GM23338 (cell line): ENCODE measurements at regions not wholly inside any gene's neighbourhood (a gene's known extent, or its start where the extent isn't known, plus 50 kb on each side); places are given as distances from the start of the nearest gene placed in this dataset.

ENCODE experiments used
- ATAC-seq: fragments of 200-7000 bp; cut with Tn5 transposase; 3 replicates; pipeline ENCODE4 v1.9.1; 2020
- DNase-seq: peaks from one replicate; pipeline ENCODE4 v3.0.0-alpha.2; 2015; ENCODE audit warnings: low spot score
- H2AFZ ChIP-seq: fragments of 200-600 bp; sonication (generic); 2 replicates; pipeline ENCODE4 v1.8.0; 2016; ENCODE audit warnings: antibody characterized with exemption, mild to moderate bottlenecking, moderate library complexity
- H3F3A ChIP-seq: fragments of 200-600 bp; sonication (generic); replicated peaks from 2 replicates; pipeline ENCODE4 v1.8.0; 2017; ENCODE audit warnings: antibody characterized with exemption, mixed run types, low read depth
- H3K27ac ChIP-seq: fragments of 200-600 bp; sonication (generic); 2 replicates; pipeline ENCODE4 v1.6.1; 2016; ENCODE audit warnings: low read depth
- H3K27me3 ChIP-seq: fragments of 200-600 bp; sonication (generic); 2 replicates; pipeline ENCODE4 v1.8.0; 2016; ENCODE audit warnings: mild to moderate bottlenecking, mixed run types, moderate library complexity; ENCODE audit not compliant: insufficient read depth
- H3K36me3 ChIP-seq: fragments of 200-600 bp; sonication (generic); 2 replicates; pipeline ENCODE4 v1.8.0; 2016; ENCODE audit warnings: mild to moderate bottlenecking; ENCODE audit not compliant: insufficient read depth
- H3K4me1 ChIP-seq: fragments of 200-600 bp; sonication (generic); 2 replicates; pipeline ENCODE4 v1.8.0; 2016; ENCODE audit warnings: mild to moderate bottlenecking, moderate library complexity; ENCODE audit not compliant: insufficient read depth
- H3K4me2 ChIP-seq: fragments of 200-600 bp; sonication (generic); 2 replicates; pipeline ENCODE4 v1.7.1; 2017; ENCODE audit warnings: mixed run types
- H3K4me3 ChIP-seq: fragments of 200-600 bp; sonication (generic); 2 replicates; pipeline ENCODE4 v1.6.1; 2016; ENCODE audit warnings: mixed run types
- H3K79me2 ChIP-seq: fragments of 200-600 bp; sonication (generic); replicated peaks from 2 replicates; pipeline ENCODE4 v1.8.0; 2017; ENCODE audit warnings: mild to moderate bottlenecking; ENCODE audit not compliant: insufficient read depth
- H3K9me2 ChIP-seq: fragments of 200-600 bp; sonication (generic); 2 replicates; pipeline ENCODE4 v1.8.0; 2017; ENCODE audit not compliant: insufficient read depth
- H4K20me1 ChIP-seq: fragments of 200-600 bp; sonication (generic); replicated peaks from 2 replicates; pipeline ENCODE4 v1.8.0; 2017; ENCODE audit warnings: mild to moderate bottlenecking; ENCODE audit not compliant: insufficient read depth
- H3K27ac Mint-ChIP-seq: 2 replicates; pipeline ENCODE4 v1.8.0; 2020; ENCODE audit warnings: inconsistent platforms, mild to moderate bottlenecking, moderate library complexity, mixed read lengths
- H3K27me3 Mint-ChIP-seq: 3 replicates; pipeline ENCODE4 v1.8.0; 2022; ENCODE audit warnings: low read depth, mild to moderate bottlenecking, moderate library complexity, mixed read lengths, inconsistent platforms; ENCODE audit not compliant: insufficient read depth, poor library complexity
- H3K36me3 Mint-ChIP-seq: 3 replicates; pipeline ENCODE4 v1.8.0; 2021; ENCODE audit warnings: low read depth, mild to moderate bottlenecking, inconsistent platforms, moderate library complexity, mixed read lengths
- H3K4me1 Mint-ChIP-seq: 3 replicates; pipeline ENCODE4 v1.8.0; 2020; ENCODE audit warnings: mild to moderate bottlenecking, inconsistent platforms, mixed read lengths
- H3K4me3 Mint-ChIP-seq: 3 replicates; pipeline ENCODE4 v1.8.0; 2021; ENCODE audit warnings: moderate library complexity, mild to moderate bottlenecking, inconsistent platforms, mixed read lengths
- H3K9me3 Mint-ChIP-seq: 3 replicates; pipeline ENCODE4 v1.8.0; 2020; ENCODE audit warnings: moderate library complexity, mild to moderate bottlenecking, inconsistent platforms, mixed read lengths
- NANOG ChIP-seq: IDR thresholded peaks from 2 replicates; pipeline ENCODE4 v1.6.1; 2016; ENCODE audit warnings: antibody characterized with exemption, borderline replicate concordance
- POLR2AphosphoS5 ChIP-seq: IDR thresholded peaks from 2 replicates; pipeline ENCODE4 v1.6.1; 2016; ENCODE audit warnings: antibody characterized with exemption, low read depth
- ZNF114 ChIP-seq: fragments of 250-450 bp; sonication (Bioruptor Pico); IDR thresholded peaks from 2 replicates; pipeline ENCODE4 v1.5.0; 2020; ENCODE audit warnings: mild to moderate bottlenecking, moderate library complexity
- ZNF462 ChIP-seq: fragments of 250-450 bp; sonication (Bioruptor Pico); IDR thresholded peaks from 2 replicates; pipeline ENCODE4 v1.5.0; 2020; ENCODE audit warnings: mild to moderate bottlenecking, moderate library complexity
- TF ChIP-seq, protein P1 (sequence below), 2 experiments: fragments of 200-600 bp in 1 of 2; sonication (generic) in 1 of 2; conservative IDR thresholded peaks; 2 replicates each; pipeline versions ENCODE4 v1.5.1 to v1.6.1; 2016 to 2017; ENCODE audit warnings: antibody characterized with exemption in 2 of 2, low read depth in 2 of 2, mild to moderate bottlenecking in 2 of 2, moderate library complexity in 1 of 2
- TF ChIP-seq, protein P2 (sequence below): IDR thresholded peaks from one replicate; pipeline ENCODE4 v1.6.1; 2018; ENCODE audit warnings: antibody characterized with exemption; ENCODE audit not compliant: unreplicated experiment

- Histone ChIP-seq H3K79me2 (no peaks in the 10 kb centered on the region), H4K20me1 (no peaks in the 10 kb centered on the region), H3F3A (no peaks in the 10 kb centered on the region), H3K36me3 (no peaks in the 10 kb centered on the region), H3K27ac (no peak overlapping the region), H3K4me2 (no peak overlapping the region), H3K9me2 (no peaks in the 10 kb centered on the region; the same call in 1 of the 2 replicates), H3K27me3 (no peaks in the 10 kb centered on the region), H3K4me1 (no peaks in the 10 kb centered on the region), H3K4me3 (no peak overlapping the region), H2AFZ (no peak overlapping the region)
- no peak overlapping the region for H3K27ac Mint-ChIP-seq
- H3K4me1 Mint-ChIP-seq = no peaks in the 10 kb centered on the region
- H3K27me3 Mint-ChIP-seq = peaks cover 5% of the 10 kb centered on the region
- DNase-seq (no peak), ATAC-seq (no peak)
- no peak overlapping the region for H3K4me3 Mint-ChIP-seq
- TF ChIP-seq, protein P1, sequence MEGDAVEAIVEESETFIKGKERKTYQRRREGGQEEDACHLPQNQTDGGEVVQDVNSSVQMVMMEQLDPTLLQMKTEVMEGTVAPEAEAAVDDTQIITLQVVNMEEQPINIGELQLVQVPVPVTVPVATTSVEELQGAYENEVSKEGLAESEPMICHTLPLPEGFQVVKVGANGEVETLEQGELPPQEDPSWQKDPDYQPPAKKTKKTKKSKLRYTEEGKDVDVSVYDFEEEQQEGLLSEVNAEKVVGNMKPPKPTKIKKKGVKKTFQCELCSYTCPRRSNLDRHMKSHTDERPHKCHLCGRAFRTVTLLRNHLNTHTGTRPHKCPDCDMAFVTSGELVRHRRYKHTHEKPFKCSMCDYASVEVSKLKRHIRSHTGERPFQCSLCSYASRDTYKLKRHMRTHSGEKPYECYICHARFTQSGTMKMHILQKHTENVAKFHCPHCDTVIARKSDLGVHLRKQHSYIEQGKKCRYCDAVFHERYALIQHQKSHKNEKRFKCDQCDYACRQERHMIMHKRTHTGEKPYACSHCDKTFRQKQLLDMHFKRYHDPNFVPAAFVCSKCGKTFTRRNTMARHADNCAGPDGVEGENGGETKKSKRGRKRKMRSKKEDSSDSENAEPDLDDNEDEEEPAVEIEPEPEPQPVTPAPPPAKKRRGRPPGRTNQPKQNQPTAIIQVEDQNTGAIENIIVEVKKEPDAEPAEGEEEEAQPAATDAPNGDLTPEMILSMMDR (conservative IDR thresholded peaks at IDR 0.05; ENCODE audit: low read depth in 2 of 2) = no peak
- TF ChIP-seq NANOG = no peak
- TF ChIP-seq POLR2AphosphoS5 = no peak
- TF ChIP-seq ZNF114 (CRISPR knock-in tag) = no peak
- TF ChIP-seq, protein P2, sequence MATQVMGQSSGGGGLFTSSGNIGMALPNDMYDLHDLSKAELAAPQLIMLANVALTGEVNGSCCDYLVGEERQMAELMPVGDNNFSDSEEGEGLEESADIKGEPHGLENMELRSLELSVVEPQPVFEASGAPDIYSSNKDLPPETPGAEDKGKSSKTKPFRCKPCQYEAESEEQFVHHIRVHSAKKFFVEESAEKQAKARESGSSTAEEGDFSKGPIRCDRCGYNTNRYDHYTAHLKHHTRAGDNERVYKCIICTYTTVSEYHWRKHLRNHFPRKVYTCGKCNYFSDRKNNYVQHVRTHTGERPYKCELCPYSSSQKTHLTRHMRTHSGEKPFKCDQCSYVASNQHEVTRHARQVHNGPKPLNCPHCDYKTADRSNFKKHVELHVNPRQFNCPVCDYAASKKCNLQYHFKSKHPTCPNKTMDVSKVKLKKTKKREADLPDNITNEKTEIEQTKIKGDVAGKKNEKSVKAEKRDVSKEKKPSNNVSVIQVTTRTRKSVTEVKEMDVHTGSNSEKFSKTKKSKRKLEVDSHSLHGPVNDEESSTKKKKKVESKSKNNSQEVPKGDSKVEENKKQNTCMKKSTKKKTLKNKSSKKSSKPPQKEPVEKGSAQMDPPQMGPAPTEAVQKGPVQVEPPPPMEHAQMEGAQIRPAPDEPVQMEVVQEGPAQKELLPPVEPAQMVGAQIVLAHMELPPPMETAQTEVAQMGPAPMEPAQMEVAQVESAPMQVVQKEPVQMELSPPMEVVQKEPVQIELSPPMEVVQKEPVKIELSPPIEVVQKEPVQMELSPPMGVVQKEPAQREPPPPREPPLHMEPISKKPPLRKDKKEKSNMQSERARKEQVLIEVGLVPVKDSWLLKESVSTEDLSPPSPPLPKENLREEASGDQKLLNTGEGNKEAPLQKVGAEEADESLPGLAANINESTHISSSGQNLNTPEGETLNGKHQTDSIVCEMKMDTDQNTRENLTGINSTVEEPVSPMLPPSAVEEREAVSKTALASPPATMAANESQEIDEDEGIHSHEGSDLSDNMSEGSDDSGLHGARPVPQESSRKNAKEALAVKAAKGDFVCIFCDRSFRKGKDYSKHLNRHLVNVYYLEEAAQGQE = no peak
- TF ChIP-seq ZNF462 (CRISPR knock-in tag) = no peak
- H3K36me3 Mint-ChIP-seq = peaks cover 14% of the 10 kb centered on the region
- peaks cover 15% of the 10 kb centered on the region for H3K9me3 Mint-ChIP-seq
Measured at GRCh38 chr5:103785569-103785968, 223.0 kb upstream of the NUDT12 start.
